ENCODE measurements at regions not wholly inside any gene's neighbourhood (a gene's known extent, or its start where the extent isn't known, plus 50 kb on each side); places are given as distances from the start of the nearest gene placed in this dataset.

- TF ChIP-seq CTCF (IDR thresholded peaks at IDR 0.05; ENCODE audit: insufficient read depth, low read length) (no peak), POLR2AphosphoS5 (IDR thresholded peaks at IDR 0.05; ENCODE audit: low read depth) (no peak), REST (IDR thresholded peaks at IDR 0.05; ENCODE audit: insufficient replicate concordance, low read depth) (no peak), SPI1 (IDR thresholded peaks at IDR 0.05; ENCODE audit: borderline replicate concordance, low read depth) (no peak)
Measured at GRCh38 chrX:142711796-142712290, 313.9 kb upstream of the SPANXN4 start.

All from HL-60 (cell line).